Transverse colon (tissue), 4 donors: ENCODE measurements at regions not wholly inside any gene's neighbourhood (a gene's known extent, or its start where the extent isn't known, plus 50 kb on each side); places are given as distances from the start of the nearest gene placed in this dataset.

Experiments
- DNase-seq: peaks from one replicate; pipeline ENCODE4 v3.0.0-alpha.2; 2019
- H3K27ac ChIP-seq, 4 donors: fragments of 200-600 bp; sonication (generic); 2 replicates each; pipeline ENCODE4 v1.5.1; 2016 to 2018; ENCODE audit warnings: inconsistent platforms in 4 of 4
- H3K27me3 ChIP-seq: fragments of 200-600 bp; sonication (generic); 2 replicates; pipeline ENCODE4 v1.5.1; 2017; ENCODE audit warnings: inconsistent platforms
- H3K36me3 ChIP-seq, 4 donors: fragments of 200-600 bp; sonication (generic); 2 replicates each; pipeline ENCODE4 v1.5.1; 2017 to 2019; ENCODE audit warnings: inconsistent platforms in 4 of 4
- H3K4me1 ChIP-seq, 4 donors: fragments of 200-600 bp; sonication (generic); 2 replicates each; pipeline ENCODE4 v1.5.1; 2017 to 2020; ENCODE audit warnings: inconsistent platforms in 4 of 4
- H3K4me3 ChIP-seq, 4 donors: fragments of 200-600 bp; sonication (generic); 1 replicate in 1 of 4; 2 replicates in 3 of 4; pipeline versions ENCODE4 v1.5.1 to v1.6.1; 2017 to 2019; ENCODE audit warnings: inconsistent platforms in 4 of 4
- H3K9me3 ChIP-seq, 2 donors: fragments of 200-600 bp; sonication (generic); 2 replicates each; pipeline ENCODE4 v1.5.1; 2017 to 2019; ENCODE audit warnings: inconsistent platforms in 2 of 2
- EP300 ChIP-seq: sonication (generic); formaldehyde crosslinking; IDR thresholded peaks from one replicate; pipeline ENCODE4 v1.6.1; 2017; ENCODE audit warnings: antibody characterized with exemption, low read depth
- POLR2A ChIP-seq: fragments of 450-650 bp; IDR thresholded peaks from one replicate; pipeline ENCODE4 v1.6.1; 2016; ENCODE audit warnings: antibody characterized with exemption, mild to moderate bottlenecking, moderate library complexity
- POLR2AphosphoS5 ChIP-seq, 3 donors: sonication (generic); formaldehyde crosslinking; IDR thresholded peaks; one replicate each; pipeline ENCODE4 v1.6.1; 2016; ENCODE audit warnings: antibody characterized with exemption in 3 of 3
- WGBS, 2 donors: methylation state at CpG; one replicate each; pipeline ENCODE4 v1.1.5; 2018; ENCODE audit warnings: low coverage in 1 of 2; 5-methylcytosine and 5-hydroxymethylcytosine counted together
- in situ Hi-C, 4 donors: fragments of 200-750 bp; cut with MboI; loops; one replicate each; pipeline versions ENCODE4 v1.15.0 to v1.15.1; 2017; ENCODE audit warnings: low sequenced_read_pairs in 3 of 4, low pct_ligation_motif_present in 1 of 4, low pct_unique_long_range_greater_than_20kb in 1 of 4
- intact Hi-C: fragments of 100-400 bp; cut with DNase I; formaldehyde crosslinking; loops from one replicate; pipeline ENCODE4 v1.15.1; 2023; ENCODE audit warnings: low total_unique reads
- TF ChIP-seq, protein P1 (sequence below), 5 experiments: fragments of 200-600 bp in 3 of 5; fragments of 450-650 bp in 2 of 5; sonication (generic) in 3 of 5; IDR thresholded peaks; 1 replicate in 2 of 5; 2 replicates in 3 of 5; pipeline ENCODE4 v1.5.1; 2016 to 2017; ENCODE audit warnings: antibody characterized with exemption in 5 of 5, inconsistent platforms in 3 of 5, mild to moderate bottlenecking in 2 of 5, moderate library complexity in 1 of 5

GRCh38 chr11:44505581-44506054 is 59.8 kb upstream of the CD82 start:
- TF ChIP-seq EP300, result no peak
- TF ChIP-seq, protein P1, sequence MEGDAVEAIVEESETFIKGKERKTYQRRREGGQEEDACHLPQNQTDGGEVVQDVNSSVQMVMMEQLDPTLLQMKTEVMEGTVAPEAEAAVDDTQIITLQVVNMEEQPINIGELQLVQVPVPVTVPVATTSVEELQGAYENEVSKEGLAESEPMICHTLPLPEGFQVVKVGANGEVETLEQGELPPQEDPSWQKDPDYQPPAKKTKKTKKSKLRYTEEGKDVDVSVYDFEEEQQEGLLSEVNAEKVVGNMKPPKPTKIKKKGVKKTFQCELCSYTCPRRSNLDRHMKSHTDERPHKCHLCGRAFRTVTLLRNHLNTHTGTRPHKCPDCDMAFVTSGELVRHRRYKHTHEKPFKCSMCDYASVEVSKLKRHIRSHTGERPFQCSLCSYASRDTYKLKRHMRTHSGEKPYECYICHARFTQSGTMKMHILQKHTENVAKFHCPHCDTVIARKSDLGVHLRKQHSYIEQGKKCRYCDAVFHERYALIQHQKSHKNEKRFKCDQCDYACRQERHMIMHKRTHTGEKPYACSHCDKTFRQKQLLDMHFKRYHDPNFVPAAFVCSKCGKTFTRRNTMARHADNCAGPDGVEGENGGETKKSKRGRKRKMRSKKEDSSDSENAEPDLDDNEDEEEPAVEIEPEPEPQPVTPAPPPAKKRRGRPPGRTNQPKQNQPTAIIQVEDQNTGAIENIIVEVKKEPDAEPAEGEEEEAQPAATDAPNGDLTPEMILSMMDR (IDR thresholded peaks at IDR 0.05), result no peak
- TF ChIP-seq POLR2AphosphoS5 (IDR thresholded peaks at IDR 0.05), result no peak
- TF ChIP-seq POLR2A, result no peak
- H3K27ac ChIP-seq, result no peak overlapping the region
- no peak for DNase-seq
- in situ Hi-C loops, result no loop called here
- no peaks in the 10 kb centered on the region for H3K4me1 ChIP-seq
- no peak overlapping the region for H3K4me3 ChIP-seq
- intact Hi-C loops, result no loop called here
- H3K36me3 ChIP-seq, result no peaks in the 10 kb centered on the region
- H3K27me3 ChIP-seq, result no peaks in the 10 kb centered on the region
- no peaks in the 10 kb centered on the region for H3K9me3 ChIP-seq
- 64% methylated on average over 5 of the region's 5 CpGs; no CpG with 5 or more reads in 1 of the 2 donors for WGBS, 2 donors

DNA sequence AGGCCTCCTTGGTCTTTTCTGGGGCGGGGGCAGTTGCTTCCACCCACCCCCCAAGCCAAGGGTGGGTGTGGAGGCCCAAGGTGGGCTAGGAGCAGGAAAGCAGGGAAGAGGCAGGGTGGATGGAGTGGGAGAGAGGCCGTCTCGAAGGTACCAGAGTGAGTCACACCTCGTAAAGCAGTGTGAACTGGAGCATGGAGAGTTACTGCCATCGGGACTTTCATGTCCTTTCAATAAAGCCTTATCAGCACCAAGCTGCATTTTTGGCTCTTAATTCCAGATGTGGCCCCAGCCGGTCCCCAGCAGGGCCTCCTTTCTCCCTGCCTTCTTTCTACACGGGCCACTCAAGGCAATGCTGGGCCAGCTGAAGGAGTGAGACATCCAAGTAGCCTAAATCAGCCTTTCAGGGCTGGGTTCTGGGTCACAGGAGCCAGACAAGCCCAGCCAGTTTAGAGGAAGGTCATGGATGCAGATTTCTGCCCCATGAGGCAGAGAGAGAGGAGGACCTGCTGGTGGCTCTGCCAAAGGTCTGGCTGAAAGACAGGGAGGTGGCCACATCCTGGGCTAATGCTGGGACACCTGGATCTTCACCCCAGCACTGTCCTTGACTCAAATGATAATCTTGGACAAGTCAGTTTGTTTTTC is 59.0 kb upstream of the CD82 start:
- no peaks in the 10 kb centered on the region for H3K36me3 ChIP-seq
- no peaks in the 10 kb centered on the region for H3K4me1 ChIP-seq
- in situ Hi-C loops (no loop called here), intact Hi-C loops (no loop called here)
- H3K27me3 ChIP-seq, result no peaks in the 10 kb centered on the region
- 0 to 47% methylated on average over 1 to 7 of the region's 7 CpGs for WGBS, 2 donors
- no peaks in the 10 kb centered on the region for H3K9me3 ChIP-seq
- H3K27ac ChIP-seq, result no peak overlapping the region
- H3K4me3 ChIP-seq, result no peak overlapping the region
- no peak for DNase-seq
- TF ChIP-seq, protein P1 (IDR thresholded peaks at IDR 0.05), result no peak
- TF ChIP-seq POLR2AphosphoS5 (IDR thresholded peaks at IDR 0.05) (no peak), POLR2A (no peak), EP300 (no peak)

- H3K27ac ChIP-seq, result no peak overlapping the region
- in situ Hi-C loops (no loop called here), intact Hi-C loops (no loop called here)
- DNase-seq, result no peak
- no peaks in the 10 kb centered on the region for H3K36me3 ChIP-seq
- no peaks in the 10 kb centered on the region for H3K27me3 ChIP-seq
- no peaks in the 10 kb centered on the region for H3K9me3 ChIP-seq
- no peaks in the 10 kb centered on the region for H3K4me1 ChIP-seq
- 89 to 92% methylated on average over 1 to 3 of the region's 3 CpGs for WGBS, 2 donors
- H3K4me3 ChIP-seq, result no peak overlapping the region
- no peak for TF ChIP-seq POLR2AphosphoS5 (IDR thresholded peaks at IDR 0.05)
- TF ChIP-seq, protein P1 (IDR thresholded peaks at IDR 0.05), result no peak
- no peak for TF ChIP-seq EP300
- TF ChIP-seq POLR2A, result no peak
Measured at GRCh38 chr11:44507491-44507890, 58.0 kb upstream of the CD82 start.

- no peaks in the 10 kb centered on the region for H3K4me1 ChIP-seq
- H3K9me3 ChIP-seq, result no peaks in the 10 kb centered on the region
- no peak overlapping the region for H3K4me3 ChIP-seq
- in situ Hi-C loops, result no loop called here
- H3K36me3 ChIP-seq, result no peaks in the 10 kb centered on the region
- no peak for DNase-seq
- 90% methylated on average over 3 of the region's 3 CpGs for WGBS, 2 donors
- H3K27ac ChIP-seq, result no peak overlapping the region
- TF ChIP-seq, protein P1 (IDR thresholded peaks at IDR 0.05), result no peak
- TF ChIP-seq POLR2AphosphoS5 (IDR thresholded peaks at IDR 0.05) (no peak), POLR2A (no peak), EP300 (no peak)
- no peaks in the 10 kb centered on the region for H3K27me3 ChIP-seq
- intact Hi-C loops, result no loop called here
Measured at GRCh38 chr11:44507896-44508445, 57.5 kb upstream of the CD82 start.
